IMR-90 (cell line): ENCODE measurements at regions not wholly inside any gene's neighbourhood (a gene's known extent, or its start where the extent isn't known, plus 50 kb on each side); places are given as distances from the start of the nearest gene placed in this dataset.

Source experiments
- ATAC-seq: fragments of 200-7000 bp; cut with Tn5 transposase; 2 replicates; pipeline ENCODE4 v1.9.1; 2020; ENCODE audit warnings: low read depth, mild to moderate bottlenecking, moderate library complexity
- BruUV-seq: library from RNA; stranded (reverse); fragments of 400-500 nt; replicated peaks from 2 replicates; lab custom pipeline; 2021; lab: Mats Ljungman, UMichigan
- CTCF ChIA-PET: fragments of 300-600 bp; formaldehyde crosslinking; extraction: SDS; loops from one replicate; lab custom pipeline; 2021; ENCODE audit warnings: antibody characterized with exemption; lab: Yijun Ruan, JAX
- POLR2A ChIA-PET: fragments of 300-600 bp; sonication (Branson Sonifier 250); formaldehyde crosslinking; loops from one replicate; lab custom pipeline; 2022; ENCODE audit warnings: antibody characterized with exemption; ENCODE audit not compliant: unreplicated experiment; lab: Charles Lee
- DNase-seq: peaks from one replicate; pipeline ENCODE4 v3.0.0; 2013
- H2AFZ ChIP-seq: replicated peaks from 2 replicates; pipeline ENCODE3; 2013; ENCODE audit warnings: low read length, mild to moderate bottlenecking; ENCODE audit not compliant: poor library complexity
- H2AK5ac ChIP-seq: 2 replicates; pipeline ENCODE4 v1.6.1; 2013; ENCODE audit warnings: low read depth, low read length, inconsistent platforms
- H2AK9ac ChIP-seq: replicated peaks from 2 replicates; pipeline ENCODE3; 2013; ENCODE audit warnings: mild to moderate bottlenecking, low read depth, low read length, moderate library complexity; ENCODE audit not compliant: poor library complexity
- H2BK120ac ChIP-seq: 2 replicates; pipeline ENCODE4 v1.6.1; 2013; ENCODE audit warnings: low read depth, low read length, inconsistent platforms
- H2BK15ac ChIP-seq: 3 replicates; pipeline ENCODE4 v1.6.1; 2013; ENCODE audit warnings: low read depth, low read length, inconsistent platforms
- H2BK20ac ChIP-seq: 2 replicates; pipeline ENCODE4 v1.6.1; 2013; ENCODE audit warnings: low read depth, mild to moderate bottlenecking, inconsistent platforms, low read length, moderate library complexity
- H2BK5ac ChIP-seq: 2 replicates; pipeline ENCODE4 v1.6.1; 2013; ENCODE audit warnings: mild to moderate bottlenecking, low read depth, low read length, inconsistent platforms; ENCODE audit not compliant: poor library complexity, severe bottlenecking
- H3K14ac ChIP-seq: replicated peaks from 2 replicates; pipeline ENCODE4 v1.6.1; 2013; ENCODE audit warnings: low read depth, low read length, inconsistent platforms
- H3K18ac ChIP-seq: 2 replicates; pipeline ENCODE4 v1.6.1; 2013; ENCODE audit warnings: low read depth, low read length, control low read depth
- H3K23ac ChIP-seq: 2 replicates; pipeline ENCODE4 v1.6.1; 2013; ENCODE audit warnings: low read depth, low read length, inconsistent platforms
- H3K27ac ChIP-seq: 2 replicates; pipeline ENCODE4 v1.5.1; 2013; ENCODE audit warnings: mild to moderate bottlenecking, control low read depth, low read length; ENCODE audit not compliant: insufficient read depth
- H3K27me3 ChIP-seq: 2 replicates; pipeline ENCODE4 v1.6.1; 2013; ENCODE audit warnings: low read length; ENCODE audit not compliant: control insufficient read depth, insufficient read depth
- H3K36me3 ChIP-seq: 2 replicates; pipeline ENCODE4 v1.6.1; 2013; ENCODE audit warnings: low read length, mixed read lengths; ENCODE audit not compliant: control insufficient read depth, insufficient read depth
- H3K4ac ChIP-seq: 2 replicates; pipeline ENCODE4 v1.6.1; 2013; ENCODE audit warnings: low read depth, low read length, inconsistent platforms
- H3K4me1 ChIP-seq: 2 replicates; pipeline ENCODE4 v1.6.1; 2013; ENCODE audit warnings: low read length, mixed read lengths; ENCODE audit not compliant: control insufficient read depth, insufficient read depth
- H3K4me2 ChIP-seq: 2 replicates; pipeline ENCODE4 v1.6.1; 2013; ENCODE audit warnings: low read depth, mild to moderate bottlenecking, control low read depth, low read length, moderate library complexity
- H3K4me3 ChIP-seq: 2 replicates; pipeline ENCODE4 v1.5.1; 2013; ENCODE audit warnings: low read depth, mild to moderate bottlenecking, control low read depth, low read length, moderate library complexity; ENCODE audit not compliant: insufficient read depth
- H3K56ac ChIP-seq: 2 replicates; pipeline ENCODE4 v1.6.1; 2013; ENCODE audit warnings: low read length, inconsistent platforms; ENCODE audit not compliant: insufficient read depth; ENCODE audit errors: extremely low read depth
- H3K79me1 ChIP-seq, 2 experiments: 2 replicates each; pipeline ENCODE4 v1.6.1; 2013; ENCODE audit warnings: low read length in 2 of 2, inconsistent platforms in 1 of 2, low read depth in 1 of 2
- H3K9ac ChIP-seq: 2 replicates; pipeline ENCODE4 v1.6.1; 2013; ENCODE audit warnings: low read depth, low read length, control low read depth
- H3K9me1 ChIP-seq: 2 replicates; pipeline ENCODE4 v1.6.1; 2013; ENCODE audit warnings: low read length, inconsistent platforms; ENCODE audit not compliant: insufficient read depth
- H3K9me3 ChIP-seq: 2 replicates; pipeline ENCODE4 v1.6.1; 2013; ENCODE audit warnings: low read length; ENCODE audit not compliant: control insufficient read depth, insufficient read depth
- H4K20me1 ChIP-seq: 2 replicates; pipeline ENCODE4 v1.6.1; 2013; ENCODE audit warnings: low read length, inconsistent platforms; ENCODE audit not compliant: insufficient read depth
- H4K5ac ChIP-seq: 2 replicates; pipeline ENCODE4 v1.6.1; 2013; ENCODE audit warnings: mild to moderate bottlenecking, low read depth, low read length, control low read depth
- H4K8ac ChIP-seq, 2 experiments: 2 replicates each; pipeline ENCODE4 v1.6.1; 2013; ENCODE audit warnings: low read depth in 2 of 2, low read length in 2 of 2, control low read depth in 1 of 2, inconsistent platforms in 1 of 2
- H4K91ac ChIP-seq: 2 replicates; pipeline ENCODE4 v1.6.1; 2013; ENCODE audit warnings: low read depth, low read length, inconsistent platforms; ENCODE audit not compliant: insufficient read depth
- BHLHE40 ChIP-seq: fragments of 150-350 bp; IDR thresholded peaks from 2 replicates; pipeline ENCODE4 v1.6.1; 2016; ENCODE audit warnings: mild to moderate bottlenecking, low read depth, low read length
- CEBPB ChIP-seq: IDR thresholded peaks from 2 replicates; pipeline ENCODE4 v1.6.1; 2012; ENCODE audit warnings: low read depth, low read length, improper control_type of control experiment
- CHD1 ChIP-seq: IDR thresholded peaks from 2 replicates; pipeline ENCODE4 v1.6.1; 2012; ENCODE audit warnings: low read depth, low read length, improper control_type of control experiment
- FOS ChIP-seq: fragments of 150-350 bp; IDR thresholded peaks from 2 replicates; pipeline ENCODE4 v1.6.1; 2016; ENCODE audit warnings: low read depth, low read length
- MAFK ChIP-seq: IDR thresholded peaks from 2 replicates; pipeline ENCODE4 v1.6.1; 2012; ENCODE audit warnings: low read depth, low read length, improper control_type of control experiment
- MAZ ChIP-seq: IDR thresholded peaks from 2 replicates; pipeline ENCODE4 v1.6.1; 2012; ENCODE audit warnings: low read depth, mild to moderate bottlenecking, low read length, improper control_type of control experiment, moderate library complexity, borderline replicate concordance
- MXI1 ChIP-seq: IDR thresholded peaks from 2 replicates; pipeline ENCODE4 v1.6.1; 2012; ENCODE audit warnings: low read depth, mild to moderate bottlenecking, low read length, moderate library complexity, borderline replicate concordance
- POLR2A ChIP-seq: IDR thresholded peaks from 2 replicates; pipeline ENCODE4 v1.6.1; 2012; ENCODE audit warnings: mild to moderate bottlenecking, low read depth, low read length
- RAD21 ChIP-seq: IDR thresholded peaks from 2 replicates; pipeline ENCODE4 v1.6.1; 2012; ENCODE audit warnings: low read length, improper control_type of control experiment
- RCOR1 ChIP-seq: IDR thresholded peaks from 2 replicates; pipeline ENCODE4 v1.6.1; 2012; ENCODE audit warnings: mild to moderate bottlenecking, low read length, improper control_type of control experiment; ENCODE audit not compliant: insufficient replicate concordance
- RFX5 ChIP-seq: IDR thresholded peaks from 2 replicates; pipeline ENCODE4 v1.8.0; 2012; ENCODE audit warnings: low read depth, mild to moderate bottlenecking, low read length, moderate library complexity
- SMC3 ChIP-seq: fragments of 150-350 bp; IDR thresholded peaks from 2 replicates; pipeline ENCODE4 v1.6.1; 2016; ENCODE audit warnings: low read depth, mild to moderate bottlenecking, antibody characterized with exemption, low read length, moderate library complexity
- WGBS, 2 experiments: methylation state at CpG; one replicate each; pipeline versions ENCODE4 v1.1.5 to v1.1.7; 2013; ENCODE audit warnings: missing lambda C conversion rate in 2 of 2; ENCODE audit not compliant: insufficient read length in 1 of 2; ENCODE audit errors: extremely low coverage in 2 of 2; 5-methylcytosine and 5-hydroxymethylcytosine counted together
- dilution Hi-C: fragments of 300-500 bp; cut with HindIII; formaldehyde crosslinking; loops from one replicate; pipeline ENCODE4 v1.14.3; 2018; ENCODE audit warnings: low sequenced_read_pairs; ENCODE audit not compliant: unreplicated experiment
- in situ Hi-C: fragments of 300-500 bp; cut with MboI; formaldehyde crosslinking; loops from 3 replicates; pipeline ENCODE4 v1.14.3; 2019; ENCODE audit warnings: low sequenced_read_pairs, inconsistent platforms, mixed read lengths
- intact Hi-C: fragments of 100-400 bp; cut with micrococcal nuclease; formaldehyde crosslinking; loops from 2 replicates; pipeline ENCODE4 v1.10.0; 2022
- TF ChIP-seq, protein P1 (sequence below): conservative IDR thresholded peaks from 2 replicates; pipeline ENCODE4 v1.5.1; 2012; ENCODE audit warnings: mild to moderate bottlenecking, low read depth, low read length, improper control_type of control experiment
- TF ChIP-seq, protein P2 (sequence below): fragments of 150-350 bp; IDR thresholded peaks from 2 replicates; pipeline ENCODE4 v1.6.1; 2017; ENCODE audit warnings: mild to moderate bottlenecking, antibody characterized with exemption, low read length, low read depth
- TF ChIP-seq, protein P3 (sequence below): fragments of 150-350 bp; IDR thresholded peaks from 2 replicates; pipeline ENCODE4 v1.6.1; 2016; ENCODE audit warnings: low read depth, mild to moderate bottlenecking, low read length, moderate library complexity, borderline replicate concordance

DNA sequence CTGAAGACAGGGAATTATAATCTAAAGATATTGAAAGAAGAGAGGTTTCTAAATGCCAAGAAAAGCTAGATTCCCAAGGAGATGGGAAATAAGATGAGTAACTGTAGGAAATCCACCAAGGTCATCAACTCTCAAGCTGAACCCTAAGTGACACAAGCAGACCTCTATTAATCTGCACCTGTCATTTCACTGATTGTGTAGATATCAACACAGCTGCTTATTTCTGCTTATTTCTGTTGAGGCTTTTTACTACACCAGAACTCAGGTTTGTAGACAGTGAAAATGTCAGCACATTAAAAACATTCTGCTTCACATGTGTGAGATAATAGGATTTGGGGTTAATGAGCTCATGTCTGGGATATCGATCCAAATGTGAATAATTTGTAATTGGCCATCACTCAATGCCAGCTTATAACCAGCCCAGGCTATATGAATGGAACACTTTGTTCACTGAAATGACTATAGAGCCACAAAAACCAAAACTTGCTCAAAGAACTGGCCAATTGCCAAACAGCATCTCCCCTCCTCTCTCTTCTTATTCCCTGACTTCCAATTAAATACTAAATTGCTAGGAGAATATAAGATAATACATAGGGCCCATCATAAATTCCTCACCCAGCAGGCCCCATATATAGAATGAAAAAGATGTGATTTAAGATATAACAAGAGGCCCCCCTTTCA, 188.7 kb upstream of the ARID2 start:
- CTCF ChIA-PET, result no interaction called here
- no peak overlapping the region for H3K4ac ChIP-seq
- no peaks in the 10 kb centered on the region for H3K36me3 ChIP-seq
- no CpG with 5 or more reads among the region's 1 CpG for WGBS, 2 experiments
- H3K79me1 ChIP-seq, result no peaks in the 10 kb centered on the region
- H4K20me1 ChIP-seq, result no peaks in the 10 kb centered on the region
- H3K27me3 ChIP-seq, result 0 out of 2 replicates have a peak, but pooled peaks cover 2% of the 10 kb centered on the region
- no peak for TF ChIP-seq RCOR1
- TF ChIP-seq, protein P1, sequence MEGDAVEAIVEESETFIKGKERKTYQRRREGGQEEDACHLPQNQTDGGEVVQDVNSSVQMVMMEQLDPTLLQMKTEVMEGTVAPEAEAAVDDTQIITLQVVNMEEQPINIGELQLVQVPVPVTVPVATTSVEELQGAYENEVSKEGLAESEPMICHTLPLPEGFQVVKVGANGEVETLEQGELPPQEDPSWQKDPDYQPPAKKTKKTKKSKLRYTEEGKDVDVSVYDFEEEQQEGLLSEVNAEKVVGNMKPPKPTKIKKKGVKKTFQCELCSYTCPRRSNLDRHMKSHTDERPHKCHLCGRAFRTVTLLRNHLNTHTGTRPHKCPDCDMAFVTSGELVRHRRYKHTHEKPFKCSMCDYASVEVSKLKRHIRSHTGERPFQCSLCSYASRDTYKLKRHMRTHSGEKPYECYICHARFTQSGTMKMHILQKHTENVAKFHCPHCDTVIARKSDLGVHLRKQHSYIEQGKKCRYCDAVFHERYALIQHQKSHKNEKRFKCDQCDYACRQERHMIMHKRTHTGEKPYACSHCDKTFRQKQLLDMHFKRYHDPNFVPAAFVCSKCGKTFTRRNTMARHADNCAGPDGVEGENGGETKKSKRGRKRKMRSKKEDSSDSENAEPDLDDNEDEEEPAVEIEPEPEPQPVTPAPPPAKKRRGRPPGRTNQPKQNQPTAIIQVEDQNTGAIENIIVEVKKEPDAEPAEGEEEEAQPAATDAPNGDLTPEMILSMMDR, result no peak
- TF ChIP-seq MAFK, result no peak
- TF ChIP-seq BHLHE40, result no peak
- no peak for TF ChIP-seq MXI1
- TF ChIP-seq, protein P2, sequence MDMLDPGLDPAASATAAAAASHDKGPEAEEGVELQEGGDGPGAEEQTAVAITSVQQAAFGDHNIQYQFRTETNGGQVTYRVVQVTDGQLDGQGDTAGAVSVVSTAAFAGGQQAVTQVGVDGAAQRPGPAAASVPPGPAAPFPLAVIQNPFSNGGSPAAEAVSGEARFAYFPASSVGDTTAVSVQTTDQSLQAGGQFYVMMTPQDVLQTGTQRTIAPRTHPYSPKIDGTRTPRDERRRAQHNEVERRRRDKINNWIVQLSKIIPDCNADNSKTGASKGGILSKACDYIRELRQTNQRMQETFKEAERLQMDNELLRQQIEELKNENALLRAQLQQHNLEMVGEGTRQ, result no peak
- TF ChIP-seq CEBPB, result no peak
- TF ChIP-seq MAZ, result no peak
- no peak for TF ChIP-seq FOS
- TF ChIP-seq POLR2A, result no peak
- TF ChIP-seq RFX5, result no peak
- no peak for TF ChIP-seq SMC3
- no peak for TF ChIP-seq CHD1
- TF ChIP-seq, protein P3, sequence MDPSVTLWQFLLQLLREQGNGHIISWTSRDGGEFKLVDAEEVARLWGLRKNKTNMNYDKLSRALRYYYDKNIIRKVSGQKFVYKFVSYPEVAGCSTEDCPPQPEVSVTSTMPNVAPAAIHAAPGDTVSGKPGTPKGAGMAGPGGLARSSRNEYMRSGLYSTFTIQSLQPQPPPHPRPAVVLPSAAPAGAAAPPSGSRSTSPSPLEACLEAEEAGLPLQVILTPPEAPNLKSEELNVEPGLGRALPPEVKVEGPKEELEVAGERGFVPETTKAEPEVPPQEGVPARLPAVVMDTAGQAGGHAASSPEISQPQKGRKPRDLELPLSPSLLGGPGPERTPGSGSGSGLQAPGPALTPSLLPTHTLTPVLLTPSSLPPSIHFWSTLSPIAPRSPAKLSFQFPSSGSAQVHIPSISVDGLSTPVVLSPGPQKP, result no peak
- no peak for TF ChIP-seq RAD21
- H3K9me3 ChIP-seq, result no peaks in the 10 kb centered on the region
- H2AK9ac ChIP-seq, result no peak overlapping the region
- no peak overlapping the region for H3K27ac ChIP-seq
- no peak overlapping the region for H2BK5ac ChIP-seq
- no peak for ATAC-seq
- no peak for DNase-seq
- intact Hi-C loops (loop anchor here (5.0 kb wide), 5 partner anchors 268 to 452 kb away; partner anchors contain the start of gene SCAF11), dilution Hi-C loops (no loop called here), in situ Hi-C loops (loop anchor here (10.0 to 25.0 kb wide), 2 partner anchors 204 to 472 kb away; no protein-coding TSS in a partner anchor)
- H4K8ac ChIP-seq, result no peak overlapping the region
- no peak overlapping the region for H2AFZ ChIP-seq
- no peak overlapping the region for H3K23ac ChIP-seq
- H3K9me1 ChIP-seq, result no peaks in the 10 kb centered on the region
- no peak overlapping the region for H2BK15ac ChIP-seq
- no peak overlapping the region for H2BK20ac ChIP-seq
- no peak overlapping the region for H4K91ac ChIP-seq
- POLR2A ChIA-PET, result no interaction called here
- H2BK120ac ChIP-seq, result no peak overlapping the region
- no TSS peak for BruUV-seq
- H3K14ac ChIP-seq, result no peak overlapping the region
- H4K5ac ChIP-seq, result no peak overlapping the region
- no peaks in the 10 kb centered on the region for H3K4me1 ChIP-seq
- no peak overlapping the region for H3K18ac ChIP-seq
- H3K4me3 ChIP-seq, result no peak overlapping the region
- no peak overlapping the region for H2AK5ac ChIP-seq
- no peak overlapping the region for H3K56ac ChIP-seq
- H3K9ac ChIP-seq, result no peak overlapping the region
- no peak overlapping the region for H3K4me2 ChIP-seq
